GM12864 (cell line): ENCODE measurements at regions not wholly inside any gene's neighbourhood (a gene's known extent, or its start where the extent isn't known, plus 50 kb on each side); places are given as distances from the start of the nearest gene placed in this dataset.

Experiments
- DNase-seq: peaks from one replicate; pipeline ENCODE4 v3.0.0-alpha.2; 2011; ENCODE audit warnings: low read depth
- H3K4me3 ChIP-seq: 2 replicates; pipeline ENCODE4 v1.5.1; 2011; ENCODE audit warnings: mild to moderate bottlenecking, low read depth, low read length, control low read depth
- TF ChIP-seq, protein P1 (sequence below): IDR thresholded peaks from 2 replicates; pipeline ENCODE4 v1.5.1; 2011; ENCODE audit warnings: low read depth, mild to moderate bottlenecking, moderate library complexity, low read length, control low read depth, inconsistent platforms; ENCODE audit errors: missing control alignments

DNA sequence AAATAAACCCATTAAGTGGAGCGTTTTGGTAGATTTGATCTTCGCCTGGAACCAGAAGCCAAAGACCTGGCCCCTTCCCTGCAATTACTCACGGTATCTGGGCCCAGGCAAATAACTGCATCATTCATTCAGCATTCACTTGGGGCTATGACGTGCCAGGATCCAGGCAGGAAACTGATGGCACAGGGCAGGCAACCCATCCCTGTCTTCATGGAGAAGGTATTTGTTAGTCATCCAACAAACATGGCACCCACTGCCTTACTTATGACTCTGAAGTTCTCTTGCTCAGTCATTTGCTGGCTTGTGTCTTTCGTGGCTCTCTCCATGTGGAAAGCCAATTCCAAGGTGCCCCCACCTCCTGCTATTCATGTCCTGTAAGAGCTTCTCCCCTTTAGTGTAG is 232.4 kb downstream of the BMP7 start:
- no peak overlapping the region for H3K4me3 ChIP-seq
- DNase-seq, result no peak
- TF ChIP-seq, protein P1, sequence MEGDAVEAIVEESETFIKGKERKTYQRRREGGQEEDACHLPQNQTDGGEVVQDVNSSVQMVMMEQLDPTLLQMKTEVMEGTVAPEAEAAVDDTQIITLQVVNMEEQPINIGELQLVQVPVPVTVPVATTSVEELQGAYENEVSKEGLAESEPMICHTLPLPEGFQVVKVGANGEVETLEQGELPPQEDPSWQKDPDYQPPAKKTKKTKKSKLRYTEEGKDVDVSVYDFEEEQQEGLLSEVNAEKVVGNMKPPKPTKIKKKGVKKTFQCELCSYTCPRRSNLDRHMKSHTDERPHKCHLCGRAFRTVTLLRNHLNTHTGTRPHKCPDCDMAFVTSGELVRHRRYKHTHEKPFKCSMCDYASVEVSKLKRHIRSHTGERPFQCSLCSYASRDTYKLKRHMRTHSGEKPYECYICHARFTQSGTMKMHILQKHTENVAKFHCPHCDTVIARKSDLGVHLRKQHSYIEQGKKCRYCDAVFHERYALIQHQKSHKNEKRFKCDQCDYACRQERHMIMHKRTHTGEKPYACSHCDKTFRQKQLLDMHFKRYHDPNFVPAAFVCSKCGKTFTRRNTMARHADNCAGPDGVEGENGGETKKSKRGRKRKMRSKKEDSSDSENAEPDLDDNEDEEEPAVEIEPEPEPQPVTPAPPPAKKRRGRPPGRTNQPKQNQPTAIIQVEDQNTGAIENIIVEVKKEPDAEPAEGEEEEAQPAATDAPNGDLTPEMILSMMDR, result no peak

DNA sequence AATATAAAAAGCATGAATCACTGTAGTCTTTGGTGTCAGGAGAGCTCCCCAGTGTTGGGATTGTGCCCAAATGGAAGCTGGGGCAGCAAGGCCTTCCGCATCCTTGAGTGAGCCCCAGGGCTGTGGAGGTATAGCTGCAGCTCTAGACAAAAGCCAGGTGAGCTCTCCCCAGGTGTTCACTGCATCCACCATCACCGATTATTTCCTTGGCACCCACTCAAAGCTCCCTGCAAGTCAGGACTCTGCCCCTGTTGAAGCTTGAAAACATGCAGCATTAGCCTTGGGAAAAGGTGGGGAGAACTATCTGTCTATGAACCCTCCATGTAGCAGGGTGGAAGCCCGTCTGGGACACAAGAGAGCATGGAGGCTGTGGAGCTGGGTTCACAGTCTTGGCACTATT is 228.8 kb downstream of the BMP7 start:
- no peak overlapping the region for H3K4me3 ChIP-seq
- DNase-seq, result no peak
- TF ChIP-seq, protein P1, result no peak

DNA sequence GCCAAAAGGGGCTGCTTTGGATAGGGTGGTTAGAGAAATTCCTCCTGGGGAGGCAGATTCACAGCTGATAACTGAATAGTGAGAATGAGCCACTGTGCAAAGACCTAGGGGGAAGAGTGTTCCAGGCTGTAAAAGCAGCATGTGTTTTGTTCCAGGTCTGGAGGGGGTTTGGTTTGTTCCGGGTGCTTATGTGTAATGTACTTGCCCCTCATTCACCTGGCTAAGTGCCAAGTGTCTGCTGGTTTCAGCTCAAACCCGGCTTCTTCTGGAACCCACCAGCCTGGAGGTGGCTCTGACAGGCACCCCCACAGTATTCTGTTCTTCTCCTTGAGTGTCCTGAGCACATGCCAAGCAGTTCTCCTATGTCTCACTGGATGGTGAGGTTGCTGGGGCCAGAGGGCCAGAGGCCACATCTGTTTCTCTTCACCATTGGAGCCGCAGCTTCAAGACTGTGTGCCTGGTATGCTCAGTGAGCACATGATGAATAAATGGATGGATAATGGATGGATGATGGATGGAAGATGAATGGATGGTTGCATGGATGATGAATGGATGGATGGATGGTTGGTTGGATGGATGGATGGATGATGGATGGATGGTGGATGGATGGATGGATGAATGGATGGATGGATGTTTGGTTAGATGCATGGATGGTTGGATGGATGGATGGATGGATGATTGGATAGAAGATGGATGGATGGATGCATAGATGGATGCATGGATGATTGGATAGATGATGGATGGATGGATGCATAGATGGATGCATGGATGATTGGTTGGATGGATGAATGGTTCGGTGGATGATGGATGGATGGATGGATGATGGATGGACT is 227.6 kb downstream of the BMP7 start:
- H3K4me3 ChIP-seq, result no peak overlapping the region
- no peak for DNase-seq
- TF ChIP-seq, protein P1, result no peak

- TF ChIP-seq, protein P1, result no peak
- H3K4me3 ChIP-seq, result no peak overlapping the region
- no peak for DNase-seq
Observed at GRCh38 chr20:57040466-57040865, 226.0 kb downstream of the BMP7 start.

DNA sequence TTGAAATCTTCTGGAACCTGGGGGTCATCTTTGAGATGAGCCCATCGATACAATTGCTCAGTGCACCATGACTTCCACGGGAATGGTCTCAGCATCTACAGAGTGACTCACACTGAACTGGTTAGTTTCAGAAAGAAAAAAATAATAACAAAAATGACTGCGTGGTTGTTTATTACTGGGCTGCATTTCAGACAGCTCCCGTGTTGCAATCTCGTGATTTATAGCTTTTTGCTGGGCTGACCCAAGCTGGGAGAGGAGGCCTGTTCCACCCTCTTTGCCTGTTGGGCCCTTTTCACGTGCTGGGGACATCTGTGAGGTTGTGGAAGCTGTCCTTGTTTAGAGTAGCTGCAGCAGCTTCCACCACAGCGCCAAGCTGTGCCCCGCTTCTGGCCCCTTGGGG is 225.5 kb downstream of the BMP7 start:
- TF ChIP-seq, protein P1, result no peak
- no peak for DNase-seq

DNA sequence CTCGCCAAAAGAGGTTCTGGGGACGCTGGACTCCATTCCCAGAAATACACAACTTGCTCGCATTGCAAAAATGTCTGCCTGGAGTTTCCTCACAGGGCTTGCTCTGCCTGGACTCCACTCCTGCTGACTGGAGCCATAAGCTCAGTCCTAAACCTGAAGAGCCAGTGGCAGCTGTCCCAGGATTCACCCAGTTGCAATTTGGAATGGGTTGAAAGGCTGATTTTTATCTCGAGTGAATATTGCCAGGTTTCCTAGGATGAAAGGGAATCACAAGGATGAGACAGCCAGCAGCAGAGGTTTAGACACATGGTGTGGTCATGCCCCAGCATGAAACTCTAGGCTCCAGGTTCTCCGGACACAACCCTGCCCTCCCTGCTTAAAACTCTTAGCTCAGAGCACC is 223.3 kb downstream of the BMP7 start:
- DNase-seq, result no peak
- H3K4me3 ChIP-seq, result no peak overlapping the region
- TF ChIP-seq, protein P1, result no peak

More for the DNA sequence above, 225.5 kb downstream of the BMP7 start:
- no peak overlapping the region for H3K4me3 ChIP-seq
